Right lobe of liver (tissue), 6 donors: ENCODE measurements at regions not wholly inside any gene's neighbourhood (a gene's known extent, or its start where the extent isn't known, plus 50 kb on each side); places are given as distances from the start of the nearest gene placed in this dataset.

Experiments
- ATAC-seq, 4 donors: fragments of 200-7000 bp; cut with Tn5 transposase; one replicate each; pipeline ENCODE4 v1.9.1; 2020; ENCODE audit warnings: mild to moderate bottlenecking in 4 of 4, moderate library complexity in 4 of 4
- DNase-seq, 3 donors: peaks; one replicate each; pipeline ENCODE4 v3.0.0-alpha.2; 2020
- H3K27ac ChIP-seq, 3 donors: fragments of 200-600 bp; one replicate each; pipeline ENCODE4 v1.8.0; 2022
- H3K27me3 ChIP-seq, 2 donors: fragments of 200-600 bp; one replicate each; pipeline ENCODE4 v1.8.0; 2022
- H3K36me3 ChIP-seq, 4 donors: fragments of 200-600 bp; sonication (generic) in 1 of 4; one replicate each; pipeline versions ENCODE4 v1.5.1 to v1.8.0; 2017 to 2022; ENCODE audit warnings: control low read depth in 1 of 4
- H3K4me1 ChIP-seq, 4 donors: fragments of 200-600 bp; sonication (generic) in 1 of 4; one replicate each; pipeline versions ENCODE4 v1.5.1 to v1.8.0; 2017 to 2022; ENCODE audit warnings: control low read depth in 1 of 4
- H3K4me3 ChIP-seq, 3 donors: fragments of 200-600 bp; one replicate each; pipeline ENCODE4 v1.8.0; 2022
- H3K9me3 ChIP-seq, 4 donors: fragments of 200-600 bp; sonication (generic) in 1 of 4; one replicate each; pipeline versions ENCODE4 v1.5.1 to v1.8.0; 2017 to 2022; ENCODE audit warnings: control low read depth in 1 of 4
- CTCF ChIP-seq, 4 donors: fragments of 200-600 bp in 3 of 4; fragments of 450-650 bp in 1 of 4; IDR thresholded peaks; one replicate each; pipeline versions ENCODE4 v1.5.1 to v1.8.0; 2016 to 2022; ENCODE audit warnings: antibody characterized with exemption in 4 of 4, mild to moderate bottlenecking in 2 of 4
- POLR2A ChIP-seq: fragments of 450-650 bp; IDR thresholded peaks from one replicate; pipeline ENCODE4 v1.6.1; 2017; ENCODE audit warnings: antibody characterized with exemption, mild to moderate bottlenecking
- WGBS: methylation state at CpG from one replicate; pipeline ENCODE4 v1.1.6; 2018; ENCODE audit warnings: low coverage, low lambda C conversion rate; ENCODE audit not compliant: insufficient coverage; ENCODE audit errors: missing lambda C conversion rate; 5-methylcytosine and 5-hydroxymethylcytosine counted together
- intact Hi-C, 2 donors: fragments of 100-400 bp; cut with DNase I; formaldehyde crosslinking; loops; one replicate each; pipeline versions ENCODE4 v1.11.2 to v1.14.1; 2022
- donor health status: DM: no; HTN: yes; CAD: no.
- donor health status: DM: no; HTN: no; CAD: no.
- donor health status: DM: no; HTN: no; CAD: no.
- donor health status: DM: no; HTN: yes; CAD: no.
- donor health status: DM: no; HTN: yes; CAD: no.

GRCh38 chr18:51857989-51858388 lies 482.0 kb upstream of the DCC start:
- DNase-seq (no peak), ATAC-seq (no peak)
- H3K4me3 ChIP-seq, result no peak overlapping the region
- 31% methylated on average over 5 of the region's 5 CpGs for WGBS
- H3K4me1 ChIP-seq, result no peaks in the 10 kb centered on the region
- TF ChIP-seq CTCF (IDR thresholded peaks at IDR 0.05) (no peak), POLR2A (no peak)
- H3K27ac ChIP-seq, result no peak overlapping the region
- no peaks in the 10 kb centered on the region for H3K9me3 ChIP-seq
- no peaks in the 10 kb centered on the region for H3K36me3 ChIP-seq
- intact Hi-C loops, result no loop called here
- no peaks in the 10 kb centered on the region for H3K27me3 ChIP-seq

- TF ChIP-seq POLR2A (no peak), CTCF (IDR thresholded peaks at IDR 0.05) (no peak)
- H3K36me3 ChIP-seq, result no peaks in the 10 kb centered on the region
- WGBS, result 54% methylated on average over 2 of the region's 2 CpGs
- H3K27me3 ChIP-seq, result no peaks in the 10 kb centered on the region
- H3K9me3 ChIP-seq, result no peaks in the 10 kb centered on the region
- no peak overlapping the region for H3K27ac ChIP-seq
- ATAC-seq (no peak), DNase-seq (no peak)
- H3K4me3 ChIP-seq, result no peak overlapping the region
- intact Hi-C loops, result no loop called here
- no peaks in the 10 kb centered on the region for H3K4me1 ChIP-seq
These were observed 479.0 kb upstream of the DCC start for GRCh38 chr18:51861046-51861445.

- H3K9me3 ChIP-seq, result no peaks in the 10 kb centered on the region
- ATAC-seq (no peak), DNase-seq (no peak)
- H3K4me3 ChIP-seq, result no peak overlapping the region
- H3K4me1 ChIP-seq, result no peaks in the 10 kb centered on the region
- intact Hi-C loops, result no loop called here
- no peaks in the 10 kb centered on the region for H3K36me3 ChIP-seq
- WGBS, result 61% methylated on average over 4 of the region's 4 CpGs
- no peak for TF ChIP-seq CTCF (IDR thresholded peaks at IDR 0.05)
- no peak for TF ChIP-seq POLR2A
- H3K27ac ChIP-seq, result no peak overlapping the region
- no peaks in the 10 kb centered on the region for H3K27me3 ChIP-seq
These were observed 477.8 kb upstream of the DCC start for GRCh38 chr18:51862051-51862715.

GRCh38 chr18:51864219-51864965 lies 475.6 kb upstream of the DCC start:
- Histone ChIP-seq H3K36me3 (no peaks in the 10 kb centered on the region), H3K27ac (no peak overlapping the region), H3K27me3 (no peaks in the 10 kb centered on the region), H3K9me3 (no peaks in the 10 kb centered on the region), H3K4me1 (no peaks in the 10 kb centered on the region), H3K4me3 (no peak overlapping the region)
- WGBS, result 100% methylated on average over 5 of the region's 36 CpGs
- ATAC-seq, result no peak
- TF ChIP-seq POLR2A, result no peak
- TF ChIP-seq CTCF (IDR thresholded peaks at IDR 0.05), result no peak
- DNase-seq, result no peak
- intact Hi-C loops, result no loop called here
